SKM-1 treated with dmso at 0.1 percent for 144 hours (cell line): ENCODE measurements at regions not wholly inside any gene's neighbourhood (a gene's known extent, or its start where the extent isn't known, plus 50 kb on each side); places are given as distances from the start of the nearest gene placed in this dataset.

Source experiments
- DNase-seq: peaks from one replicate; lab custom pipeline; 2025; ENCODE audit not compliant: unreplicated experiment; lab: John Stamatoyannopoulos, UW

DNA sequence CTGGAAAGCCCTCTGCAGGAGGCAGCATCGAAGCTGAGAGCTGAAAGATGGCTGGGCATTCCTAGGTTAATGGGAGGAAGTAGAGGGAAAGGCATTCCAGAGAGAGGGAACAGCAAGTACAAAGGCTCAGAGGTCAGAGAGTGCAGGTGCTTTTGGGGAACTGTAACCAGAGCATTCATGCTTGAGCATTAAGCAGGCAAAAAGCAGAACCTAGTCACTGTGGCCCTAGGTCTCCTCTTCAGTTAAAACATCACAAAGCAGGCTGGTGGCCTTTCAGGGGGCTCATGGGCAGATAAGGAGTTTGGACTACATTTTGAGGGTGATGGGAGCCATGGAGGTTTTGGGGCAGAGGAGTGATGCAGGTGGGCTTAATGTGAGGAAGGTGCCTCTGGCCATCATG, 169.2 kb upstream of the MYL2 start:
- no peak for DNase-seq

DNA sequence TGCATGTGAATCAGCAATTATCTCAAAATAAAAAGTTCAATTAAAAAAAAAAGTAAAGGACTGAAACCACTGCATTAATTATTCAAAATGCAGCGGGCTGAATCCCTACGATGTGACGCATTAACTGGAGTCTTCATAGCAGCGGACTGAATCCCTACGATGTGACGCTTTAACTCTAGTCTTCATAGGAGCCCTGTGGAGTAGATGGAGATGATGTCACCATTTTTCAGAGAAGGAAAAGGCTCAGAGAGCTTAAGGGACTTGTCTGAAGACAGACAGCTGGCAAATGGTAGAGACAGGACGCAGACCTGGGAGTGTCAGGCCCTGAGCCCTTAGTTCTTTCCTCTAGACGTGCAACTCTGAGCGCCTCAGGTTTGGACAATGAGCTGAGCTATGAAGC, 168.0 kb upstream of the MYL2 start:
- no peak for DNase-seq

DNA sequence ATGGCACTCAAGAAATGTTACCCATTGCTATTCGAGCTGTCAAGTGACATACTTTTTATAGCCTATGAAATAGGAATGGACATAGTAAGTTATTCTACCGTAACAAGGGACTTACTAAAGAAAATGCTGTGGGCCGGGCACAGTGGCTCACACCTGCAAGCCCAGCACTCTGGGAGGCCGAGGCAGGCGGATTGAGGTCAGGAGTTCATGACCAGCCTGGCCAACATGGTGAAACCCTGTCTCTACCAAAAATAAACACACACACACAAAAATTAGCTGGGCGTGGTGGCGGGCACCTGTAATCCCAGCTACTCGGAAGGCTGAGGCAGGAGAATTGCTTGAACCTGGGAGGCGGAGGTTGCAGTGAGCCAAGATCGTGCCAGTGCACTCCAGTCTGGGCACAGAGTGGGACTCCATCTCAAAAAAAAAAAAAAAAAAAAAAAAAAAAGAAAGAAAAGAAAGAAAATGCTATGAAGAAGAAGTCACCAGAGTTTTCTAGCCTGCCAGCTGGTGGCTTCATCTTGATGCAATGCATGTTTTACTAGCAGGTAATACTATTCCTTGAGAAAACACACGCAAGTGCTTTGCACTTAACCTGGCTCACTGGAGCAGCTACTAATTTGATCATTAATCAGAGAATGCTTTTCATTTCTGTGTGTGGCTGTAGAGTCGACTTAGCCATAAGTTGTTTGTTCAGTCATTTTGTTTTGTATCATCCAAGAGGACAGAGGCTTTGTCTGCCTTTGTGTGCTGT, 166.7 kb upstream of the MYL2 start:
- no peak for DNase-seq

DNA sequence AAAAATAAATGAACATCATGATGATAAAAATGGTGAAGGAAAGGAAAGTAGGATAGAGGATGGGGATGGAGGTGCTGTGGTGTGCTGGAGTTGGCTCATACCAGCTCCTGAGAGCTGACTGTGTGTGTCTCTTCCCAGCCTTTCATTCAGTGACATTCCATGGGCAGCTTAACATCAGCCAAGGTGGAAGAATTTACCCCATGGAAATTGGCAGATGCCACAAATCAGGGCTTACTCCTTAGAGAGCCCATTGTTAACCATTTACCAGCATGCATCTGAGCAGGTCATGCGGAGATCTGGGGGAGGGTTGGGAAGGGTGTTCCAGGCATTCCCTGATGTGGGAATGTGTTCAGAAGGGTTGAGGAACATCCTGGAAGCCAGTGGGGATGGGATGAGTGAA, 164.7 kb upstream of the MYL2 start:
- no peak for DNase-seq

DNA sequence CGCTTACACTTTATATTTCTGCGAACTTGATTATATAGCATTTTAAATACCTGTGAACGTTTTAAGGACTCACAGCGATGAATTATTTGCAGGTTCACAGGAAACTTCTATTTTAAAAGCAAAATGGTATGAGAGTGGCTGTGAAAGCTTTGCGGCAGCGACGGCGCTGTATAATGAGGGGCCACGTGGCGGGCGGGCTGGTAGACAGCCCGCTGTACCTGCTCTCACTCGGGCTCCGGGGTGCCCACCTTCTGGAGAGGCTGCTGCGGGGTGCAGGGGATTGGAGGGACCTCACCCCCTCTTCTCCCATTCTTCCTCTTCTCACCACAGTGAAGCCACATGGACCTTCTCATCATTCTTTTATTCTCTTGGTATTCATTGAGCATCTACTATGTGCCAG, 164.2 kb upstream of the MYL2 start:
- no peak for DNase-seq

DNA sequence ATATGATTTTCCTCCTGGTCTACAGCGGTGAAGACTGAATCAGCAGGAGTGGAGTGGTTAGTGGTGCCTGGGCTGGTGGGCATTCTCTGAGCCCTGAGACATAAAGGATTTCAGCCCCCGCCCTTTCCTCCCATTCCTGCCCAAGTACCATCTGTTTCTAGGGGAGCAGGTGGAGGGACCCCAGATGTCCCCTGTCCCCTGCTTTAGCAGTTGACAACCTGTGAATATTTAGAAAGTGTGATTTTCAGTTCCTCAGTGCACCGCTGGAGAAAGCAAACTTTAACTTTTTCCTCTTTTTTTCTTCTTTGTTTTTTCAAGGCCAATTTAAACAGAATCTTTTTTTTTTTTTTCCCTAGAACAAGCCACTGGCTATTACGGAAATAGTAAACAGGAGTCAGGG, 163.8 kb upstream of the MYL2 start:
- no peak for DNase-seq

DNA sequence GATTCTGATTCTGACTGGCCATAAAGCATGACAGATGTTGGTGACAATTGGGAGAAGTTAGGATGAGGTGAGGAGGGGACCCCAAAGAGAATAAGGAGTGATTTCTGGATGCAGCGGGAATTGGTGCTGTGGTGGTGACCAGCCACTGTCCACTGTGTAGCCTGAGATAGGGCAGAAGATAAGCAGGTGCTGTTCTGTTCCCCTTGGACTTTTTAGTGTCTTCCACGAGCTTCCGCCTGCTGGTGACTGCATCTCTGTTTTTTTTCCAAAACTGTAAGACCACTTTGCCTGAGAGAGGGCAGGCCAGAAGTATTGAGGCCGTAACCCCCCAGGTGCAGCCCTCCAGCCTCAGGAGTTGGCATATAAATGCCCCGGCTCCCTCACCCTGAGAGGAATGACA, 161.2 kb upstream of the MYL2 start:
- DNase-seq = no peak

DNA sequence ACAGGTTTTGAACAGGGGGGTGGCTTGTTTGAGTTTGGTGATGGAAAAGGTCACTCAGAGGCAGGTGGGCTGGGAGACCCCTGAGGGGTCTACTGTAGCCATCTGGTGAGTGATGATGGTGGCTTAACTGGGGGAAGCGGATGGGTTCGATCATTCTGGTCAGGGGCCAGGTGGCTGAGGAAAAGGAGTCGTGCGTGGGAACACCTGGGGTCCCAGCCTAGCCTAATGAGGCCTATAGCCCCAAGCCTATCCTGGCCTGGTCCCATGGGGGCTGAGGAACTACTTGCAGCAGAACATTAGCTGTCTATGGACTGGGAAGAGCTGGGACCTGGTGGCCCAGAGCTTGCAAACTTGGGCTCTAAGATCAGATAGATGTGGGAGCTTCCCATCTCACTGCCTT, 158.4 kb upstream of the MYL2 start:
- no peak for DNase-seq

DNA sequence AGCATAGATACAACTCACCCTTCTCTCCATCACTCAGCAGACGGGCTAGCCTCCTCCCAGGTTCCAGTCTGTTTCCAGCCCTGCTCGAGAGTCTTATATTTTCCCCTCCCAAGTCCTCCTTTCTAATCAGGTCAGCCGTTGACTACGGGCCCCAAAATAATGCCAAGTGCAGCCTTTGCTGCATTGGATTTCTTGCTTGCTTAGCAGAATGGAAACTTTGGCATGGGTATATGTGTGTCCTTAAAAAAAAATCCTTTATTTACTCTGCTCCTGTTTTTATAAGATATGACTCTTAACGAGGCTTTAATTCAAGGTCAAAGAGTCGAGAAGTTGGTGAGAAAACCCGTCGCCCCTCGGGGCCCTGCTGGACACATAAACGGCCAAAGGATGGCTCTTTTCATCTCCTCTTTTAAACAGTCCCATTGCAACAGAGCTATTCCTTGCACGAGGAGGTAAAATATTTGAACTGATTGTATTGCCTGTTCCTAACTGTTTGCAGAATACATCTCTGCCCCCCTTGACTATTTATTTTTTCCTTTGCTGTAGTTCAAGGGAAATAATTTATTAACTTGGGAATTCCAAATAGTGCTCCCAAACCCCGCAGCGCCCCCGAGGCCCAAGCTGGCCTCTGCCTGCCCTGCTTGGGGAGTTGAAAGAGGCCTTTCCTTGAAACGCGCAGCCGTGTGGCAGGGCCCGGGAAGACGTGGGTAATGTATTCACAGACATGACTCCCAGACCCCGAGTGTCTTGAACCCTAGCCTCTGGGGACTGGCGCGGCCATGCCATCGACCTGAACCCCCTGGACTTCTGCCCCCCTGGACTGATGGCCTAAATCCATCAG, 156.5 kb upstream of the MYL2 start:
- DNase-seq = no peak

DNA sequence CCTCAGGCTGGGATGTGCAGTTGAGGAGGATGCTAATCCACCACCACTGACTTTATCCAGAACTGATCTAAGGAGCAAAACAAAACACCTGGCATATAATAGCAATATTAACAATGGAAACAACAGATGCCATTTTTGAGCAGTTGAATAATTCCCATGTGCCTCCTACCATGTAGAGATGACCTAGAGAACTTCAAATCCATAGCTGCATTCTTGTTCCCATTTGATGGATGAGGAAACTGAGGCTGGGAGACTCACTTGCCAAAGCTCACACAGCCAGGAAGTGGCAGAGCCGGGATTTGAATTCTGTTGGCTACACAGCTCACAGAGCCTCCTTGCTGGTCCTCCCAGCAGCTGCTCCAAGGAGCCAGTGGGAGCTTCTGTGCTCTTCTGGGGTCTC, 155.8 kb upstream of the MYL2 start:
- DNase-seq = no peak

DNA sequence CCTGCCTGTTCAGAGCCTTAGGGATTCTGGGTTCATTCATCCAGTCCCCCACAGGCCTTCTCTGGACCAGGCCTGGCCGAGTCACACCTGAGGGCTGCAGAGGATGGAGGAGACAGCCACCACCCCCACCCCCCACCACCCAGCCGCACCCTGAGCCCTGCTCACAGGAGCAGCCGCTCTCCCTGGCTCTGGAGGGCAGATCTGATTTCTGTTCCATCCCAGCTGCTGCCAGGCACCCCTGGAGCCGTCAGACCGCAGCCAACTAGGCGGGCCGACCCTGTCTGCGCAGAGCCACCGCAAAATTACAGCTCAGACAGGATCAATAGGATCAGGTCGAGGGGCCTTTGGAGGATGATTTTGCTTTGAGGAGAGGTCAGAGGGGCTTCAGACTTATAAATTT, 154.6 kb upstream of the MYL2 start:
- no peak for DNase-seq

DNA sequence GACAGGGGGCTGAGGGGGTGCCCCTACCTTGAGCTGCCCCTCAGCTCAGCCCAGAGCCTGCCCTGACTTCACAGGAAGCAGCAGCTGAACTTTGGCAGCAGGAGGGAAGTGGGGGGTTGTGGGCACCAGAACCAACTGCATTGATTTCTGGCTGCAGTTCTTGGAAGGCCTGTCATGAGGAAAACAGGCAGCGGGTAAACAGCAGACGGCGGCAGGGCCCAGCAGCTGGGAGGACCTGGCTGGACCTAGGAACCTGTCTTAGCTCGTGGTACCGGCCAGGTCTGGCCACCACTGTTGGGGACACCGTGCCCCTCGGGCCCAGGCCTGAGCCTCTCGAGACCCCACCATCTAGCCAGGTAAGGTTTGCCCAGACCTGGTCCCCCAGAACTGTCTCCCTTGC, 154.2 kb upstream of the MYL2 start:
- no peak for DNase-seq

DNA sequence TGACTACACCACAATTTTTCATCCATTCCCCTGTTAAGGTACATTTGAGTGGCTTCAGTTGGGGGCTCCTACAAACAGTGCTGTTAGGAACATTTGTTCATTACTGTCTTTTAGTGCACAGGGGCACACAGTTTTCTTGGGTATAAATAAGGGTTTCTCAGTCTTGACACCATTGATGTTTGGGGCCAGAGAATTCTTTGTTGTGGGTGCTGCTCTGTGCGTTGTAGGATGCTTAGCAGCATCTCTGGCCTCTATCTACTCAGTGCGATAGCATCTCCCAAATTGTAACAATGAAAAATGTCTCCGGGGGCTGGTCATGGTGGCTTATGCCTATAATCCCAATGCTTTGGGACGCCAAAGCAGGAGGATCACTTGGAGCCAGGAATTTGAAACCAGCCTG, 153.0 kb upstream of the MYL2 start:
- DNase-seq = no peak

DNA sequence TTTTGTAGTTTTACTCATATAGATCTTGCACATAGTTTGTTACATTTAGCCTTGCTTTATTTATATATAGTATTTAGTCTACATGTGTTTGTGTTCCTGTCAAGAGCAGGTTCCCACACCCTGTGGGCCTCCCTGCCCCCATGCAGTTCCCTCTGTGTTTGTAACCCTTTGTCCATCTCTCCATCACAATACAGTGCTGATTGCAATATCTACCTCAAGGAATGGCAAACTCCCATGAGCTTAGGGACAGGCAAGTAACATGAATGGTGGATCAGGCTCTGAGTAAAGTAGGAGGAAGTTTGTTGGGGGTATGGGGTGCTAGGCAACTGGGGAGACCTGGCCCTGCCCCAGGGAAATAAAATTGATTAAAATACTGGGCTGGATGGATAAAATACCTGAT, 151.9 kb upstream of the MYL2 start:
- no peak for DNase-seq

DNA sequence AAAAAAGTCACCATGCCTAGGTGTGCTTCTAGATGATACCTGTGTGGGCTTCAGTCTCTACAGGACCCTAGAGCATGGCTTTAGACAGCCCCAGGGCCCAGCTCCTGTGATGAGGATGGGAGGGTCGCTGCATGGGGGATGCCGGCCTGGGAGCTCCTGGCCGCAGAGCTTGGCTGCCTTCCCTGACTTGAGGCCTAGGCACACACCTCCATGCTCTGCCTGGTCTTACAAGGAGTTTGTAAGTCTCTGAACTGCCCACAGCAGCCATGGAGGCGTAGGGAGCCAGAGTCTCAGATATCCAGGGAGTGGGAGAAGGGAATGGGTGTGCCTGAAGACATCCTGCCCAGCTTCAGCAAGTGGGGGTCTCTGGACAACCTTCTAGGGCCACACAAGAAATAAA, 149.5 kb upstream of the MYL2 start:
- no peak for DNase-seq

DNA sequence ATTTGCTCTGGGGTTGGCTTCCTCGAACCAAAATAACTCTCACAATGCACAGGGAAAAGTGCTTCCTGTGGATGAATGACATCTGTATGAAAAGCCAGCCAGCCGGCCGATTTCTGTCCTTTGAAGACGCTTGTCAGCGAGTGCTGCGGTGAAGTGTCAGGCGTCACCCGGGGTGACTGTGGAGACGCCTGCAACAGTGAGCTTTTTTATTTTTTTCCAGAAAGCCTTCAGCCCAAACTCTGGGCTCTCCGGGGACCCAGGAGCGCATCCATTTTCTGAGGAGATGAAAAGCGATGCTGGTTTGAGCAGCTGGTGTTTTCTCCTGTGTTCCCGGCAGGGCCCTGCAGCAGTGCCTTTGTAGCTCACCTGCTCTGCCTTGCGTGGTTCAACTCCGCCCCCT, 147.9 kb upstream of the MYL2 start:
- DNase-seq = no peak

DNA sequence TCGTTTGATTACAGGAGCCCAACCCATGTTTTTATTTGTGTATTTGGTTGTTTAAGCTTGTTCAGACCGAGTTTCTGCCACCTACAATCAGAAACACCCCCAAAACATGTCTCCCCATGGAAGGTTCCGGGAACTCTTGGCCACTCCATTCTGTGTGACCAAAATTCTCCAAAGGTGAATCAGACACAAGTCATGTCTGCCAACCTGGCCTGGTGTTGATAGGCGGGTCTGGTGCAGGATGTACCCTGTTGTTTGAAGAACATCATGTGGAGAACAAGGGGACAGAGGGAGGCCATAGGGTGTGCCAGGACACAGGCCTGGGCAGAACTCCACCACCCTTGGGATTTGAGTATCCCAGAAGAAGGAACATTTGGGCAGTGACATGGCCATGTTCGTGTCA, 147.1 kb upstream of the MYL2 start:
- no peak for DNase-seq

DNA sequence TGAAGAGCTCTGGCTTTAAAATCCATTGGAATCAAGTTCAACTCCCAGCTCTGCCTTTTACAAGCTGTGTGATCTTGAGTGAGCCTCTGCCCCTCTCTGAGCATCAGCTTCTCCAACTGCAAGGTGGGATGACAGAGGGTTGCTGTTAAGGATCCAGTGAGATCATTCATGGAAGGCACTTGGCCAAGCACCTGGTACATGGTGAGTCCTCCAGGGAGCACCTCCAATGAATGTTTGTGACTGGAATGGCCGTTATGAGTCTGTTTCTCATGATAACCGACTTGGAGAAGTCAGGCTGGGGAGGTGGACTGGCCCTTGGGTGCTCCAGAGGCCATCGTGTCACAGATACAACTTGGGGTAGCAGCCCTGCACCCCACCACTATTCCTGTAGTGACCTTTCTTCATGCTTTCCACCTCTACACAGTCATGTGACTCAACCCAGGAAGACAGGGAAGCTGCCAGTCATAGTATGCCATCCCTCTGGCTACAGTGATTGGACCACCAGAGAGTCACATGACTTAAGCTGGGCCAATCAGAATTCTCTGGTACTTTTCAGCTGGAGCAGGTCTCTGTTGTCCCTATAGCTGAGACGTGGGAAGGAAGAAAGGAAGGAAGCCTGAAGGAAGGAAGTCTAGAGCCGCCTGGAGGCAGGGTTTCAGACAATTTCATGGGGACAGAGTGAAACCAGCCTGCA, 146.5 kb upstream of the MYL2 start:
- DNase-seq = no peak

DNA sequence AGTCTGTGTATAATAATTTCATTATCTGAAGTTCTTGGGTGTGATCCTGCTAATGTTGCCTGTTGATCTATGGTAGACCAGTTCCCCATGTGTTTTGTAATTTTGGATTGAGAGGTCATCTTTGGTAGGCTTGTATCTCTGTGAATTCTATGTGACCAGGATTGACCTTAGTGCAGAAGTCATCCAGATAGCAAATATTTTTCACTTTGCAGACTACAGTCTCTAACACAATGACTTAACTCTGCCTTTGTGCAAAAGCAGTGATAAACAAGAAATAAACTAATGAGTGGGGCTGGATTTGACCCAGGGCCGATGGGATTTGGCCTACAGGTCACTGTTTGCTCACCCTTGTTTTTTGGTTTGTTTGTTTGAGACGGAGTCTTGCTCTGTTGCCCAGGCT, 144.6 kb upstream of the MYL2 start:
- no peak for DNase-seq

DNA sequence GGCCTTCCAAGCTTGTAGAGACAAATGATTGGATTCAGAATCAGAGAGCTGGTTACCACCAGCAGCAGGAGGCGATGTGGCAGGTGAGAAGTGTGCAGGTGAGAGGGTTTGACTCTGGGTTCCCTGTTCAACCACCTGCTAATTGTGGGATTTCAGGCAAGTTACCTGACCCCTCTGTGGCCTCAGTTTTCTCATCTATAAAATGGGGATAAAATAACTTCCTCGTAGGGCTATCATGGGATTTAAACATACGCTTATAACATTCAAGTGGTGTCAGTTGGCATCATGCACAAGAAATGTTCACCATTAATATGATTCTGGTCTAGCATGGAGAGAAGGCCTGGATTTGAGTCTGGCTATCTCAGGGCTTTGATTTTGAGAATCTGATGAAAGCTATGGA, 143.8 kb upstream of the MYL2 start:
- DNase-seq = no peak

DNA sequence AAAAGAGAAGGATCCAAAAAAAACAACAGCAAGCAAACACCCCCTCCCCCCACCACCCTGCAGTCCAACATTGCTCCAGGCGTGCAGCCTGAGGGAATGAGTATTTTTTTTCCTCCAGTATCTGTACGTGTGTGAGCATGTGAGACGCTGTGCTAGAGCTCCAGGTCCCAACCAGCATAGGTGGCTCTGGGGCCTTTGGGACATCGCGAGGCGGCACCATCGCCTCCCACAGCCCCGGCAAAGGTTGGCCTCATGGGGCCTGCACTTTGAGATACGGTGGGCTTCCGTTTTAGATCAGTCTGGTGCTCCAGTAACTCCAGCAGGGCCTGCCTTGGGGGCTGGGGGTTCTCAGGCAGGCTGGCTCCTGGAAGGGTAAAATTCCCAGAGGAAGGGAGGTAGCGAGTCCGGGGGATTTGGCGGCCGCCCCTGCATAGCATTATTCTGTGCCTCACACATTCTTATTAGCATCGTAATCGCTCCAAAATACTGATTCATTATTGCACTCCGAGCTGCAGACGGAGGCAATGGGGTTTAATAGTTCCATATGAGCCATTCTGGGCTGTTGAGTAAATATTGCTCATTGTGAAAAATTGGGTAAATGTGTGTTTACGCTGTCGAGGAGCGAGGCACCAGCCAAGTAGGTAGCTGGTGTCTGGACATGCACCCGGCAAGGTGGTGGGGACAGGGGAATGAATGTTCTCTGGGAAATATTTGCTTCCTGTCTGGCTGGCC, 143.1 kb upstream of the MYL2 start:
- no peak for DNase-seq
